Stimulated activated CD4-positive, alpha-beta T cell treated with anti-CD3 and anti-CD28 coated beads, Interleukin-4, amount 100 ng/mL, for 24 hours (primary cell): ENCODE measurements at regions not wholly inside any gene's neighbourhood (a gene's known extent, or its start where the extent isn't known, plus 50 kb on each side); places are given as distances from the start of the nearest gene placed in this dataset.
"Not testable (repeated sequence)": the region's sequence is repeated elsewhere in the genome, so short reads cannot be mapped to it uniquely, and the experiment has no call there.

Experiments used
- DNase-seq: peaks from one replicate; pipeline ENCODE4 v3.0.0-alpha.2; 2020

DNA sequence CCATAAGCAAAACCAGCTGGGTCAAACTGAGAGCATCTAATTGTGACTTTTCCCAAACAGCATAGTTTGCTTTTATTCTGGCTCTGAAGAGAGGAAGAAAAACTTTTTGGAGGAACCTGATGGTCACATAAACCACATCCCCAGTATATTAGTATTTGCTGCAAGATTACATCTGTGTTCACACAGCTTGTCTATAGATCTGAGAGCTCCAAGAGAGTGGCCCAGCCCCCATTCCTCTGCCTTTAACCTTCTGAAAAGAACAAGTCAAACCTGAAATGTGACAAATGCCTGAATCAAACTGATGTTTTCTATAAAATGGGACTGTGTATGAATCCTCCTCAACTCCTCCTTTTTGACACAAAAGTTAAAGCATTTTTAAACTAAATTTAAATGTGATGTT is 435.2 kb downstream of the ZNF479 start:
- not testable (repeated sequence) for DNase-seq

DNA sequence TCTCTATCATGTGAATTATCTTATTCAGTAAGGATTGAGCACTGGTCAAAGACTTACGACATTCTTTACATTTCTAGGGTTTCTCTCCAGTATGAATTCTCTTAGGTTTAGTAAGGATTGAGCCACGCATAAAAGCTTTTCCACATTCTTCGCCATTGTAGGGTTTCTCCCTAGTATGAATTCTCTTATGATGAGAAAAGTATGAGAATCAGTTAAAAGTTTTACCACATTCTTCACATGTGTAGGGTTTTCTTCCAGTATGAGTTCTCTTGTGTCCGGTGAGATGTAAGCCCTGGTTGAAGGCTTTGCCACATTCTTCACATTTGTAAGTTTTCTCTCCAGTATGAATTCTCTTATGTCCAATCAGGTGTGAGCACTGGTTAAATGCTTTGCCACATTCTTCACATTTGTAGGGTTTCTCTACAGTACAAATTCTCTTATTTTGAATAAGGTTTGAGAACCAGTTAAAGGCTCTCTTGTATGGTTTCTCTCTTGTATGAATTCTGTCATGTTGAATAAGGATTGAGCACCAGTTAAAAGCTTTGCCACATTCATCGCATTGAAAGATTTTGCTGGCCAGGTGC is 445.9 kb downstream of the ZNF479 start:
- DNase-seq, result no peak

DNA sequence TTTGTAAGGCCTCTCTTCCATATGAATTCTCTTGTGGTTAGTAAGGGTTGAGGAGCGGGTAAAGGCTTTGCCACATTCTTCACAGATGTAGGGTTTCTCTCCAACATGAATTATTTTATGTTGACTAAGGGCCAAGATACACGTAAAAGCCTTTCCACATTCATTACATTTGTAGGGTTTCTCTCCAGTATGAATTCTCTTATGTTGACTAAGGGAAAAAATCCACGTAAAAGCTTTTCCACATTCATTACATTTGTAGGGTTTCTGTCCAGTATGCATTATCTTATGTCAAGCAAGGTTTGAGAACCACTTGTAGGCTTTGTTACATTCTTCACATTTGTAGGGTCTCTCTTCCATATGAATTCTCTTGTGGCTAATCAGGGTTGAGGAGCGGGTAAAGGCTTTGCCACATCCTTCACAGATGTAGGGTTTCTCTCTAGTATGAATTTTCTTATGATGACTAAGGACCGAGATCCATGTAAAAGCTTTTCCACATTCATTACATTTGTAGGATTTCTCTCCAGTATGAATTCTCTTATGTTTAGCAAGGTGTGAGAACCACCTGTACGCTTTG is 493.0 kb downstream of the ZNF479 start:
- DNase-seq, result no peak

DNA sequence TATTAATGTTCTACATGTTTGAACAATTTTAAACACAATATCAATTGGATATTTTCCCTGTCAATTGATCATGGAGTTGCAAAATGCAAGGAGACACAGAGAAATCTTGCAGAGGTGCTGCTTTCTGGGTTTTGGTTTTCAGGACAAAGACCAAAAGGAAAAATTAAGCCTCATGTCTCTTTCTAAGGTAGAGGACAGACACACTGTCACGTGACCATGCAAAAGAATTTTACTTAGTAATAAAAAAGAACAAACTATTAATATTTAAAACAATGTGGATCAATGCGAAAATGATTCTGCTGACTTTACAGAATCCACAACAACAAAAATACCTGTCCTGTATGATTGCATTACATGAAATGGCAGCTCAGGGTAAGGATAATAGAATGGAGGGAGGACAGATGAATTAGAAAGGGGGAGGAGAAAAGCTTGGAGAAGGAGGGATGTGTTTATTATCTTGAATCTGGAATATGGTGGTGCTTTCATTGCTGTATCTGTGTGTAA is 493.7 kb upstream of the NUPR2 start:
- no peak for DNase-seq

DNA sequence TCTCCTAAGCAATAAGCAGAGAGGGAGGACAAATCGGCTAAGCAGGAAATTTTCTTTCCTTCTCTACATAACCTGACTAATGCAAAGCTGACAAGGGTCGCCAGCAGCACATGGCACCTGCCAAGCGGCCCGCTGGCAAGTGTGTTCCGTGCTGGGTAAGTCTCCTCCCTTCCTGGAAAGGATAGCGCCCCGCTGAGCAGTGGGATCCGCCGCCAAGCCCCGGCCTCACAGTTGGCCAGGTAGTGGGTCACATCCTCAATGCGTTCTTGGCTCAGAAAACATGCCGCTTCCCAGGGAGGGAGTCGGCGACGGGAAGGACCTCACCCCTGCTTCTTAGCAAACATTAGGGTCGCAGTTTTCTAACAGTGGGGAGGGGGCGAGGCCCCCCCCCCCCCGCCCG is 488.9 kb upstream of the NUPR2 start:
- DNase-seq, result no peak

DNA sequence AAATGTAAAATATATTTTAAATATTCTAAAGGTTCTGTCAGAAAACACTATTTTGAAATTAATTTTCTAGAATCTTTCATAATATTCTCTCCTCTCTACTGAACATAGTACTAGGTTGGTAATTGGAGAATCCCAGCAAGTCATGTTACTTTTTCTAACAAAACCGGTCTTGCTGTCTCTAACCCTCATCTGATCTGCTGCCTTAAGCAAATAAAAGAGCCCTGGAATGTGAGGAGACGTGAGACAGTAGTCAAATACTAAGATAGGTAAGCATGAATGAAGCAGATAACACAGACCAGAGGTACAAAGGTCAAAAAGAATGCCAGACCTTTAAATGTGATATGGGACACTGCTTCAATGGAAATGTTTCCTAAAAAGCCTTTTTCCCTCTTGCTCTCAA is 462.4 kb upstream of the NUPR2 start:
- DNase-seq, result no peak

DNA sequence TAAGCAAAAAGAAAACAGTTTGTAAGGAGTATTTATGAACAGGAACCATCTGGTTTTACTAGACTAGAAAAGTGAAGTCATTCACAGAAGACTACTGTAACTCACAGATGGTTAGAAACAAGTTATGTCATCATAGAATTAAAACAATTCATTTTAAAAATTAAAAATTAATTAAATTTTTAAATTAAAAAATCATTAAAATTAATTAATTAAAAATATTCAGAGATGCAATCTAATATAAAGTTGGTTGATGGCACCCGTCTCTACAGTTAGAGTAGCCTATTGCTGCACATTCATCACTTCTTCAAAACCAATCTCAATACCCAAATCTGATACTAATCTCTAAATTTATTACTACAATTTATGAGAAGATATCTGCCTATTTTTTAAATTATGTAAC is 454.8 kb upstream of the NUPR2 start:
- no peak for DNase-seq

DNA sequence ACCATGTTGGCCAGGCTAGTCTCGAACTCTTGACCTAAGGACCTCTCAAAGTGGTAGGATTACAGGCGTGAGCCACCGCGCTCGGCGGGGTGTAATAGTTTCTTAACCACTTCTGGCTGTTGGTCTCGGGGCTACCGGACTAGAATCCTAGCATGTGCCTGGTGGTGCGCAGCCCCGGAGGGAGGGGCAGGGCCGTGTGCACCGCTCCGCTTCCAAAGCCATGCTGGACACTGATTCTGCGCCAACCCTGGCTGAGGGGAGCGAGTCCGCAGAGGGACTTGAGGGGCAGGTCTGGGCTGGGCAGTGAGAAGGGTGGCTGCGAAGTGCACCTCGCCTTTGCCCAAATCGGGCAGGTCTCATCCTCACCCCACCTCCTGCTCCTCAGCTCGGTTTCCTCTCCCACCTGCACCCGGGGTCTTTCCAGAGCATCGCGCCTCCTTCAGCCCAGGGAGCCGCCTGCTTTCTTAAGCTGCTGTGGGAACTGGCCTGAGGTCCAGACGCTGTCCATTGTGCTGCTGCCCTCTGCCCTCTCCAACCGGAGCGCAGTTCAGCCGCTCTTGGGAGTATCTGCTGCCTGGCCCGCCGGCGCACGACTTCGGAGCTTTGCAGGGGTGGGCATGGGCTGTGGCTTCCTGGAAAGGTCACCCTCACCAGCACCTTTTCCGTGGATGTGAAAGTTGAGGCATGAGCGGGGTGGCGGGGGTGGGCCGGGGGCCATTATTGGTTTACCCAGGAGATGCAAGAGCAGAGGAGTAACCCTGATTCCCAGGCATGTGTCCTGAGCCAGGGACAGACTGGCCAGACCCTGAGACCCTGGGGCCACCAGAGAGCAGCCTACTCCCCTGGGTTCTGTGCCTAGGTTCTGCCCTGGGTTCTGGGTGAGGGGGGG is 422.6 kb upstream of the NUPR2 start:
- DNase-seq, result no peak

DNA sequence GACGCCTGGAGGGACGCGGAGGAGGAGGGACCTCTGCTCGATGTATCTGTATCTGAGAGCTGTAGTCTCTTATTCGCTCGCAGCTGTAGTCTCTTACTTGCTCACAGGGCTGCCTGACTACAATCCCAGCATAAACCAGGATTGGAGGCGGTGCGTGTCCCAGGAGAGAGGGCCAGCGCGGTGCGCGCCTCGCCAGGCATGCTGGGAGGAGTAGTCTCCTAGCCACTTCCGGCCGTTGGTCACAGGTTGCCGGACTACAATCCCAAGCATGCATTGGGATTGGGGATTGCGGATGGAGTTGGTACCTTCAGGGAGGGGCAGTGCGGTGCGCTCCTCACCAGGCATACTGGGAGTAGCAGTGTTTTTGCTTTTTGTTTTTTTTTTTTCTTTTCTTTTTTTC is 421.7 kb upstream of the NUPR2 start:
- no peak for DNase-seq

DNA sequence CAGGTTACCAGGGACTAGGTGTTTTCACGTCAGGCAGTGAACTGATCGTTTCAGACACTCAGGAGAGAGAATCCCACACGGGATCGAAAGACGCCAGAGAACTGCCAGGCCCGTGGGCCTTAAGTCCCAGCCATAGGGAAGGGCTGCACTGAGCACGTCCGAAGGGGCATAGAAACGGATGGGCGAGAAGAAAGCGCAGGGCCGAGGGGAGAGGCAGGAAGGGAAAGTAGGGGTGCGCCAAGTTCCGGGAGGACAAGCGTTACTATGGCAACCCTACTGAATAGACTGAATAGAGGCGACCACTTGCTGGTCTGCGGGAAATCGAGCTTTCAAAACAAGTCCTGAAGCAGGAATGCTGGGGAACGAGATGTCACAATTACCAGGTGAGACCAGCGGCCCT is 421.3 kb upstream of the NUPR2 start:
- DNase-seq, result no peak

DNA sequence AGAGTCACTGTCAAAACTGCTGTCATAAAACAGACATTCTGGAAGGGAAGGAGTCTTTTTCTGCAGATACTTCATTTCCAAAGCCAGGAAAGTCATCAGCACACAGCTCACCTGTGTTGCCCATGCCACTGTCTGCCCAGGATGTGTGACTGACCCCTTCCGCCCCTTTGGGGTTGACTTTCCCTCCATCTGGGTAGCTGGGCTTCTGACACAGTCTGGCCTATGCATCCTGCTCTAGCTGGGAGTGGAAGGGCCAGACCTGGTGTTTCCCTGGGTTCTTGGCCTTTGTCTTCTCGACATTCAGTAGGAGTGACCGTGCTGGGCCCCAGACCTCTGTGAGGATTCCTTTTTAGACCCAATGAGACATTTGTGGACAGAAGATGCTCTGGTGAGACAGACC is 378.9 kb upstream of the NUPR2 start:
- no peak for DNase-seq

DNA sequence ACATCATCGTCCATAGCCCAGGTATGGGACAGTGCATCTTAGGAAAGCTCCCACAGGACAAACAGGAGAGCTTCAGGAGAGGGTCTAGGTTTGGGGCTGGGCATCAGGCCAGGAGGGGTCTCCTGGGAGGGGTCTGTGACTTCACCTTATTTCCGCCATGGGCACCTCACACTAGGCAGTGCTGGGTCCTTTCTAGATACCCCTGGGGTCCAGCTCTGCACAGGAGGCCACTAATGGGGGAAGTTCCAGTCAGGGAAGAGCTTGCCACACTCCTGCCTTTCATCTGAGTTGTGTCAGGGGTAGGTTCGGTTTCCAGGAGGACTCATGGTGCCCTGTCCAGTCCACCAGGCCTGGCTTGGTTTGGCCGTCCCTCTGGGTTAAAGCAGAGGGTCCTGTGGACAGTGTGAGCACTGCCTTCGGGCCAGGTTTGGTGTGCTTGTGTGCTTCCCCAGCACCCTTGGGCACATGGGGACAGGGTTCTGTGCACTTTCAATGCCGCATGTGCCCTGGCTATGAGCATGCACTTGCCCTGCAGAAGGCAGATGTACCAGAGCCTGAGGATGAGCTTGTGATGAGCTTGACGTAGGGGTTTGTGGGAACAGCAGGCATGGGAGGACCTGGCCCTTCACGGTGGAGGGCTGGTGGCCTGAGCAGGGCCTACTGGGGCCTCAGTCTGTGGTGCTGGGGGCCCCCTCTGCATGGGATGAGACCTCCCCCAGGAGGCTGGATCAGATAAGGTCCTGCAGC is 377.7 kb upstream of the NUPR2 start:
- no peak for DNase-seq

DNA sequence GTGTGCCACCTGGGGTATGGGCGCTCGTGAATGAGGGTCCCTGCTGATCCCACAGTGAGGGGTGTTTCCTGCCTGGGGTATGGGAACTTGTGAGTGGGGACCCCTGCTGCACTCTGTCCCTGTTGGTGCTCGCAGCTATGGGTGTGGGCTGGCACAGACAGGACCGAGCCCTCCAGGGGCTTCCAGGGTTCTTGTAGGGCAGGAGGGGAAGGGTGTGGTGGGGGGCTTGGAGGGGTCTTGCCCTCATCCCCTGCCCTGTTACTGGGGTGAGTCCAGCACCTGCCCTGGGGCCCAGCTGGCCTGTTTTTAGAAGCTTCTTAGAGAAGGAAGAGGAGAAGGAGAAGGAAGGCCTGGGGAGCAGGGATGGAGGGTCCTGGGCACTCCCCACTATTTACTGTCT is 377.0 kb upstream of the NUPR2 start:
- DNase-seq, result no peak

DNA sequence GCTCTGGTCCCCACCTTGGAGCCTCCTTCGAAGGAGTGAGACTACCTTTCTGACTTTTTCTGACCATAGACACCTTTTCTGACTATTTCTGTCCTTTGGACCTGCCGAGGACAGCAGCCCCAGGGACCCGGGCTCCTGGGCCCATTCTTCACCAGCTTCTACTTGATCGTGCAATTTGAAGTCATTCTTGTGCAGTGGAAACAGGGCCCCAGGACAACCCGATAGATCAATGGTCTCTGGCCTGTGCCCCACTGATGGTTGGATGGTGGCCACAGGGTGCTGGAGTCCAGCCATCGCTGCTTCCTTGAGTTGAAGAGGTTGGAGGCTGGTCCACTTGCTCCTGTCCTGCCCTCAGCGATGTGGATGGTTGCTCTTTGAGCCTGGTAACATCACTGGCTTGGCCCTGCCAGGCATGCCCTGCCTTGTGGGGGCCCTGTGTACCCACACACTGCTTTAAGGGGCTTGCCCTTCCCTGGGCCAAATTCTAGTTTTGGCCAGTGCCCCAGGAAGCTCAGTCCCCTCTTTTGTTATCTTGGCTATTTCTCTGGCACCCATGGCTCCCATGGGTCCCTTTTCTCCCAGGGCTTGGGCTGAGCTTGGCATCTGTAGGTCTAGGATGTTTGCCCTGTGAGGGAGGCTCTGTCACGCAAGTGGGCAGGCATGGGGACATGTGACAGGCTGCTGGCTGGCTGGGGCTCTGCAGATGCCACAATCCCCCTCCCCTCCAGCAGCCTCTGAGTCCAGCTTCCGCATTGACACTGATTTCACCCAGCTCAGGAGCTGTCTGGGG is 375.6 kb upstream of the NUPR2 start:
- no peak for DNase-seq

DNA sequence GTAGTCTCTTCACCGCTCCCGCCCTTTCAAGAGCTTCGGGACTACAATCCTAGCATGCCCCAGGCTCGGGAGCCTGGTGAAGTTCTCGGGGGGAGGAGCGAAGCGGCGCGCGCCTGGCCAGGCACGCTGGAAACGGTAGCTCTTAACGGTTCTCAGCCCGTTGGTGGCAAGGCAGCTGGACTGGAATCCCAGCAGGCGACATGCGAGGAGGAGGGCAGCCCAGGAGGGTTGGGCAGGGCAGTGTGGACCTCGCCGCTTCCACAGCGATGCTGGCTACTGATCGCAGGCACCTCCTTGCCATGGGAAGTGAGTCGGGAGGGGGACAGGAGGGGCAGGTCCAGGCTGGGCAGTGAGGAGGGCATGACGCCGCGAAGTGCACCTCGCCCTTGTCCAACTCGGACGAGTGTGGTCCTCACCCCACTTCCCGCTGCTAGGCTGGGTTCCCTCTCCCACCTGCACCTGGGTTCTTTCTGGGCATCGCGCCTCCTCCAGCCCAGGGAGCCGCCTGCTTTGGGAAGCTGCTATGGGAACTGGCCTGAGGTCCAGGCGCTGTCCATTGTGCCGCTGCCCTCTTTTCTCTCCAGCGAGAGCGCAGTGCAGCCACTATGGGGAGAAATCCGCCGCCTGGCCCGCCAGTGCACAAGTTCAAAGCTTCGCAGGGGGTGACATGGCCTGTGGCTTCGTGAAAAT is 367.8 kb upstream of the NUPR2 start:
- no peak for DNase-seq

DNA sequence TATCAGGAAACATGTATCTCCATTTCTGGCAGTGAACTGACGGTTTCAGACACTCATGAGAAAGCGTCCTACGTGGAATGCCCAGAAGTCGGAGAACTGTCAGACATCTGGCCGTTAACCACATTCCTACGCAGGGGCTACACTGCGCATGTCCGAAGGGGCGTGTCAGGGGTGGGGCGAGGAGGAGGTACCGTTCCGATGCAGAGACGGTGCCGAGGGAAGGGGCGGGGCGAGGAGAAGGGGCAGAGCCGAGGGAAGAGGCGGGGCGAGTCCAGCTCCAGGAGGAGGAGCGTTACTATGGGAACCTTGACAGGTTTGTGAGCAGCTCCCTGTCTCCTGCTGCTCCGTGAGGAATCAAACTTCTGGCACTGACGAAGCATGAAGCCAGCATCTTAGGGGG is 366.9 kb upstream of the NUPR2 start:
- DNase-seq, result no peak

DNA sequence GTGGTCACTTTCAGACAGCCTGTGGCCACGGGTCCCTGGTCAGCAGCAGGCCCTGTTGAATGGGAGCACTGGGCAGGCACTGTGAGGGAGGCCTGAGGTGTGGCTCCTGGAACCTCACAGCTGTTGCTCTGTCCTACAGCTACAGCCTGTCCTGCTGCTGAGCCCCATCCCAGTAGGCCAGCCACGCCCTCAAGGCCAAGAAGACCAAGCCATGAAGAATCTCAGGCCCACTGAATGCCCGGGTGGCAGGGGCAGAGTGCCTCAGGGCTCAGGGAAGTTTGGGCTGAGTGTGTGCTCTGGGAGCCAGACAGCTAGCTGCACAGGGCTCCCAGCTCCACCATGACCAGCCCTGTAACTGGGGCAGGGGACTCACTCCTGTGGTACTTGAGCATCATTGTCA is 363.5 kb upstream of the NUPR2 start:
- DNase-seq, result no peak

DNA sequence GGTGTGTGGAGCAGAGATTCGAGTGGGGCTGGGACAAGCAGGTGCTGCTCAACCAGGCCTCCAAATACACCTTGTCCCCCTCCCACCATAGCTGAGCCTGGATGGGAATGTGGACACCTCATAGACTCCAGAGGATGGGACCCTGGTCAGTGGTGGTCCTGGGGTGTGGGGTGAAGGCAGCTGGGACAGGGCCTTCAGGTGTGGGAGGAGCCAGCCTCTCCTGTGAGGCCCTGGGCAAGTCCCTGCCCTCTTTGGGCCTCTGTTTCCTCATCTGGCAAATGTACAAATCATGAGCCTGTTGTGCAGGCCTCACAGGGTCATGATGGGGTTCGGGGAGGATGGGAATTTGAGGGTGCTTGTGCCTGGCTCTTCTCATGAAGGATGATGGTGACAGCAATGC is 362.9 kb upstream of the NUPR2 start:
- DNase-seq, result no peak

DNA sequence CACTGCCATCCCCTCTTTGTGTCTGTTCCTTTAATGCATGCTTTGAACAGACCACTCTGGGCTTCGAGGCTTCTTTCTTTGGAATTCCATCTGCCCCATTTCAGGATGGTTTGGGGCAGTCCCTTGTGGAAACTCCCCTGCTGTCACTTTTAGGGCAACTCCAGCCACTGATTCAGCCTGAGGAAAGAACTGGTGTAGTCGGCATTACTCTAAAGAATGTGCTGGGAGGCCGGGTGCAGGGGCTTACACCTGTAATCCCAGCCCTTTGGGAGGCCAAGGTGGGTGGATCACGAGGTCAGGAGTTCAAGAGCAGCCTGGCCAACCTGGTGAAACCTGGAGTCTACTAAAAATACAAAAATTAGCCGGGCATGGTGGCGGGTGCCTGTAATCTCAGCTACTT is 358.1 kb upstream of the NUPR2 start:
- DNase-seq, result no peak

DNA sequence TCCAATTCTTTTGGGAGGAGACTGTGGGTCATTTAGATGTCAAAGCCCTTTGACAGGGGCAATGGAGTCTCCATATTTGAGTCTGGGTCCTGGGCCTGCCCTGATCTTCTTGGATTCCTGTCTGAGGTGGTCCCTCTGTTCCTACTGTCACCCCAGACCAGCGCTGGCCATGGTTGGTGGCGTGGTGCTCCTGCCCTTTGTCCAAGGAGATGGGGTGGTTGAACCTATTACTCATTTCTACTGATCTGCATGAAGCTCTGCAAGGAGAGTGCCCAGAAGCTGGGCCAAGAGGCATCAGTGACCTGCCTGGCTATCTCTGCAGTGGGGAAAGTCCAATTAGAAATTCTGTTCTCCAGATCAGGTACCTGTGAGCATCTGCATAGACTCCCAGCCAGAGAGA is 355.6 kb upstream of the NUPR2 start:
- DNase-seq, result no peak

DNA sequence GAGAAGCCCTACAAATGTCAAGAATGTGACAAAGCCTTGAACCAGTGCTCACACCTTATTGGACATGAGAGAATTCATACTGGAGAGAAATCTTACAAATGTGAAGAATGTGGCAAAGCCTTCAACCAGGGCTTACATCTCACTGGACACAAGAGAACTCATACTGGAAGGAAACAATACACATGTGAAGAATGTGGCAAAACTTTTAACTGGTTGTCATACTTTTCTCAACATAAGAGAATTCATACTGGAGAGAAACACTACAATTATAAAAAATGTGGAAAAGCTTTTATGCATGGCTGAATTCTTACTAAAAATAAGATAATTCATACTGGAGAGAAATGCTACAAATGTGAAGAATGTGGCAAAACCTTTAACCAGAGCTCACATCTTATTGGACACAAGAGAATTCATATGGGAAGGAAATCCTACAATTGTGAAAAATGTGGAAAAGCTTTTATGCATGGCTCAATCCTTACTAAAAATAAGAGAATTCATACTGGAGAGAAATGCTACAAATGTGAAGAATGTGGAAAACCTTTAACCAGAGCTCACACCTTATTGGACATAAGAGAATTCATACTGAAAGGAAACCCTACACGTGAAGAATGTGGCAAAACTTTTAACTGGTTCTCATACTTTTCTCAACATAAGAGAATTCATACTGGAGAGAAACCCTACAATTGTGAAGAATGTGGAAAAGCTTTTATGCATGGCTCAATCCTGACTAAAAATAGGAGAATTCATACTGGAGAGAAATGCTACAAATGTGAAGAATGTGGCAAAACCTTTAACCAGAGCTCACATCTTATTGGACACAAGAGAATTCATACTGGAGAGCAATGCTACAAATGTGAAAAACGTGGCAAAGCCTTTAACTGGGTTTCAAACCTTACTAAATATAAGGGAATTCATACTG is 350.6 kb upstream of the NUPR2 start:
- DNase-seq, result not testable (repeated sequence)
